AG04450 (cell line): ENCODE measurements at regions not wholly inside any gene's neighbourhood (a gene's known extent, or its start where the extent isn't known, plus 50 kb on each side); places are given as distances from the start of the nearest gene placed in this dataset.

Experiments used
- CTCF ChIA-PET: fragments of 300-600, 350-600 bp; formaldehyde crosslinking; extraction: SDS; loops from one replicate; lab custom pipeline; 2022; ENCODE audit warnings: antibody characterized with exemption, inconsistent platforms; lab: Charles Lee
- POLR2A ChIA-PET: fragments of 350-600 bp; formaldehyde crosslinking; extraction: SDS; loops from one replicate; lab custom pipeline; 2021; ENCODE audit warnings: antibody characterized with exemption, inconsistent platforms; lab: Yijun Ruan, JAX
- DNase-seq: peaks from one replicate; pipeline ENCODE4 v3.0.0-alpha.2; 2011; ENCODE audit warnings: low read depth, low spot score
- H3K27ac ChIP-seq: one replicate; pipeline ENCODE4 v1.5.1; 2012; ENCODE audit warnings: low read depth, low read length, control low read depth
- H3K27me3 ChIP-seq: one replicate; pipeline ENCODE4 v1.6.0; 2012; ENCODE audit warnings: low read length; ENCODE audit not compliant: control insufficient read depth, insufficient read depth
- H3K4me3 ChIP-seq: 2 replicates; pipeline ENCODE4 v1.5.1; 2011; ENCODE audit warnings: mild to moderate bottlenecking, low read depth, low read length, control low read depth
- H3K9me3 ChIP-seq: 2 replicates; pipeline ENCODE4 v1.5.1; 2012; ENCODE audit warnings: low read length; ENCODE audit not compliant: control insufficient read depth, insufficient read depth
- TF ChIP-seq, protein P1 (sequence below): IDR thresholded peaks from 2 replicates; pipeline ENCODE4 v1.5.1; 2011; ENCODE audit warnings: low read depth, low read length, control low read depth, inconsistent platforms

DNA sequence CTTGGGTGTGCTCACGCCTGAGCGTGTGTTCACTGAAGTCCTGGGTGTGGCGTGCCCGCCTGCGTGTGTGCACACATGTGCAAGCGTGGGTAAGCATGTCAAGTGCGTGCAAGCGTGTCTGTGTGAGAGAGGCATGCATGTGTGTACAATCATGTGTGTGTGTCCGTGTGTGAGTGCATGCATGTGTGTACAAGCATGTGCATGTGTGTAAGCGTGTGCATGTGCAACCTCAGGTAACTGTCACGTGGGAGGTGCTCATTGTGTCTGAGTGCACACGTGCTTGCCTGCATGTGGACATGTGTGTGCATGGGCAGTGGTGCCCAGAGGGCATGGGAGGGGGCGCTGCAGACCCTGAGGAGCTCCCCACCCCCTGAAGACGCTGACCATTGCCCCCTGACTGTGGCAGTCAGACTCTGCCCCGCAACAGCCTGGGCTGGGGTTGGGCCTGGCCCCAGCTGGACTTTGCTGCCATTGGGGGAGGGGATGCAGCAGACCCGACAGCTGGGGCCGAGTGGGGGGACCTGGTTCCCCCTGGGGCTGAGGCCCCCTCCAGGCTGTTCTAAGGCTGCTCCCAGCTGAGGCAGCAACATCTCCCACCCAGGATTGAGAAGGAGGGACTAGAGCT lies 88.1 kb downstream of the UNCX start:
- Histone ChIP-seq H3K27me3 (peaks cover 24% of the 10 kb centered on the region), H3K27ac (no peak overlapping the region), H3K4me3 (no peak overlapping the region), H3K9me3 (peaks cover 8% of the 10 kb centered on the region; the same call in 1 of the 2 replicates)
- ChIA-PET POLR2A (interaction anchor here (0.6 kb wide), 1 partner anchor 51 kb away, joined by 5 read pairs; no protein-coding TSS in a partner anchor), CTCF (no interaction called here)
- no peak for DNase-seq
- TF ChIP-seq, protein P1, sequence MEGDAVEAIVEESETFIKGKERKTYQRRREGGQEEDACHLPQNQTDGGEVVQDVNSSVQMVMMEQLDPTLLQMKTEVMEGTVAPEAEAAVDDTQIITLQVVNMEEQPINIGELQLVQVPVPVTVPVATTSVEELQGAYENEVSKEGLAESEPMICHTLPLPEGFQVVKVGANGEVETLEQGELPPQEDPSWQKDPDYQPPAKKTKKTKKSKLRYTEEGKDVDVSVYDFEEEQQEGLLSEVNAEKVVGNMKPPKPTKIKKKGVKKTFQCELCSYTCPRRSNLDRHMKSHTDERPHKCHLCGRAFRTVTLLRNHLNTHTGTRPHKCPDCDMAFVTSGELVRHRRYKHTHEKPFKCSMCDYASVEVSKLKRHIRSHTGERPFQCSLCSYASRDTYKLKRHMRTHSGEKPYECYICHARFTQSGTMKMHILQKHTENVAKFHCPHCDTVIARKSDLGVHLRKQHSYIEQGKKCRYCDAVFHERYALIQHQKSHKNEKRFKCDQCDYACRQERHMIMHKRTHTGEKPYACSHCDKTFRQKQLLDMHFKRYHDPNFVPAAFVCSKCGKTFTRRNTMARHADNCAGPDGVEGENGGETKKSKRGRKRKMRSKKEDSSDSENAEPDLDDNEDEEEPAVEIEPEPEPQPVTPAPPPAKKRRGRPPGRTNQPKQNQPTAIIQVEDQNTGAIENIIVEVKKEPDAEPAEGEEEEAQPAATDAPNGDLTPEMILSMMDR, result no peak

DNA sequence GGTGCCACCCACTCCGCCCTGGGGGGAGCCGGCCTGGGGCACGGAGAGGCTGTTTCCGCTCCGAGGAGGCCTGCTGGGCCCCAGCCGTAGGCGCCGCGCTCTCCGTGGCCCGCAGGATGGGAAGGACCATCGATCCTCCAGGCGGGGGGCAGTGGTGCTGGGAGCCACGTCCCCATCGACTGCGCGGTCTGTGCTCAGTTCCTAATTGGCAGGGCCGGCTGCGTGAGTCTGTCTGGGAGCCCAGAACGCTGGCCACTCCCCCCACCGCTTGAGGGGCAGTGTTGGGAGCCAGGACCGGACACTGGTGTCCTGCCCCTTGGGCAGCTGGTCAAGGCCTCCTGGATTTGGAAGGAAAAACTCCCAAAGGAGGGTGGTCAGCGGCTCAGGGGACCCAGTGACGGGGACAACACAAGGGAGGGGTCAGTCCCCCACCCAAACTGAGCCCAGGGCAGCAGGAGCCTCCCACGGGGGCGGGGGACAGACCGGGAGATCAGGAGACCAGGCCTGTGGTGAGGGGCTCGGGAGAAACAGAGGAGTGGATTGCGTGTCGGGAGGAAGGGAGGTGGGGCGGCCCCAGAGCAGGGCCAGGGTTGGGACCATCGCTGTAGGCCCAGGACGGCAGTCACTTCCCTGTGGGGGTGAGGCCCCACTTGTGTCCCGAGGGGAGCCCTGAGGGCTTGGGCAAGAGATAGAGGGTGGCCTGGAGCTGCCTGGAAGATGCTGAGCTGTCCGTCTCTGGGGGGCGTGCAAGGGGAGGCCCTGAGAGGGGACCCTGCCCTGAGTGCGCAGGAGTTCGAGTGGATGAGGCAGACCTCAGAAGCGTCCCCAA lies 89.0 kb downstream of the UNCX start:
- DNase-seq, result no peak
- no peak overlapping the region for H3K27ac ChIP-seq
- H3K4me3 ChIP-seq, result no peak overlapping the region
- peaks cover 8% of the 10 kb centered on the region; the same call in 1 of the 2 replicates for H3K9me3 ChIP-seq
- peaks cover 24% of the 10 kb centered on the region for H3K27me3 ChIP-seq
- TF ChIP-seq, protein P1, result no peak
- ChIA-PET POLR2A (no interaction called here), CTCF (no interaction called here)

DNA sequence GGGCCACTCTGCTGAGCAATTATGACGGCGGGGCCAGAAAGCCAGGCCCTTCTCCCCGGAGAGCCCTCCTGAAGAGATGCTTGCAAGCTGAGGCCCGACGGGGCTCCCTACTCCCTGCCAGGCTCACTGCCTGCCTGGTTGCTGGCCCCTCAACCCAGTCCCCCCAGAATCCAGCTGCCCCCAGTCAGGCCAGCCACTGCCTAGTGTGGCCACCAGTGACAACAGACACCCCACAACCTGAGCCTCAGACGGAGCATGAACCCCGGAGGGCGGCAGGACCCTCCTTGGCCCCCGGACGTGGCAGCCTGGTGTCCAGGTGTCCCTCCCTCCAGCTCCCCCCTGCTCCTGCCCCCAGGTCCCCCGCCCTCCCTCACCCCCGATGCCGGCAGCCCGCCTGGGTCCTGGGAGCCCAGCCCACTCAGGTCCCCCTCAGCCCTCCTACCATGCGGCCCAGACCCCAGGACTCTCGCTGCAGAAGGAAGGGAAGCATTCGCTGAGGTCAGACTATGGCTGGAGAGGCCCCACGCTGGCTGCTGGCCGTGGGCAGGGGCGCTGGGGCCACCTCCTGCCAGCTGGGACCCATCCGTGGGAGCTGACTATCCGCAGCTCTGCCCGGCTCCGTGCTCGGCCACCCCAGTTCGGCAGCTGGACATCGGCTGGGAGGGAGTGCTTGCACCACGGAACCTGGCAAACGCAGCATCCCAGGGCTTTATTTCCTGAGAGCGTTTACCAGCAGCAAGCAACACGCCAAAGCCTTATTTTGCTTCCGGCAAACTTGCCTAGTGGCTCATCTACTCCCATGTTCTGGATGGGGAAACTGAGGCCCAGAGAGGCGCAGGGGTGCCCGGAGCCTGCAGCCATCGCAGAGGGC lies 89.8 kb downstream of the UNCX start:
- POLR2A ChIA-PET, result no interaction called here
- Histone ChIP-seq H3K4me3 (no peak overlapping the region), H3K9me3 (peaks cover 8% of the 10 kb centered on the region; the same call in 1 of the 2 replicates), H3K27me3 (peaks cover 24% of the 10 kb centered on the region), H3K27ac (no peak overlapping the region)
- no peak for DNase-seq
- CTCF ChIA-PET, result no interaction called here
- TF ChIP-seq, protein P1, result no peak

DNA sequence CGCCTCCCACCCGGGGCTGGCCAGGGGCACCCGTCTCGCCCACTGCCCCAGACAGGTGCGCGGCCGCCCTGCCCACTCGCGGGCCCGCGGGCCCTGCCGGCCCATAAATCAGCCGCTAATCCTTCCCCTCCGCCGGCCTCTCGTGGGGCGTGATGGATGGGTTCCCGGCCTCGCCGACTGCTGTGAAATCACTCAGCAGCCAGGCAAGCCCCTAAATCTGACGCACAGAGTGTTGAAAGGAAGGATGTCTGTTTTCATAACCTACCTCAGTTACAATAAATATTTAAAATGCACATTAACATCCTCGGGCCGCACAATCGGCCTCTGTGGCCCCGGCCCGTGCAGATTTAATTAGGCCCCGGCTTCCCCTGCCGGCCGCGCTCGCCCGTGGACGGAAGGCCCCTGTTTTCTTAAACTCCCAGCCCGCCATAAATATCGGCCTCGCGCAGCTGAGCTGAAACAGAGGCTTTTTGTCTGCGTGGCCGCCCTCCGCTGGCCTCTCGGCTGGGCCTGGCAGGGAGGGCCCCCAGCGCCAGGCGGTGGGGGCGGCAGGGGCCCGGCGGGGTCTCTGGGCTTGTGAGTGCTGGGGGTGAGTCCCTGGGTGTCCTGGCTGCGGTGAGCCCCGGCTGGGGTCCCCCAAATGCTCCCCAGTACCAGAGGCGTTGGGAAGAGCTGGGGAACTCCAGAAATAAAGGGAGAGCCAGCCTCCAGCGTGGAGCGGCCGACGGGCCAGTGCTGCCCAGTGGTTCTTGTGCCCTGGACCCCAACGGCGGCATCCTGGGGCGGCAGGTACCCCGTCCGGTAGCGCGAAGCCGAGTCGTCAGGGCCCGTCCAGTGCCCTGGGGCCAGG lies 90.7 kb downstream of the UNCX start:
- H3K9me3 ChIP-seq, result peaks cover 8% of the 10 kb centered on the region; the same call in 1 of the 2 replicates
- no peak overlapping the region for H3K27ac ChIP-seq
- ChIA-PET CTCF (no interaction called here), POLR2A (no interaction called here)
- TF ChIP-seq, protein P1, result no peak
- no peak overlapping the region for H3K4me3 ChIP-seq
- H3K27me3 ChIP-seq, result peaks cover 24% of the 10 kb centered on the region
- no peak for DNase-seq
